Osteocyte (in vitro differentiated cells): ENCODE measurements at regions not wholly inside any gene's neighbourhood (a gene's known extent, or its start where the extent isn't known, plus 50 kb on each side); places are given as distances from the start of the nearest gene placed in this dataset.

ENCODE experiments used
- DNase-seq: peaks from one replicate; pipeline ENCODE4 v3.0.0; 2021; ENCODE audit warnings: mixed read lengths; ENCODE audit not compliant: unreplicated experiment; ENCODE audit errors: extremely low spot score
- H3K27ac Mint-ChIP-seq: one replicate; pipeline ENCODE4 v1.8.0; 2021; ENCODE audit warnings: mild to moderate bottlenecking, mixed read lengths; ENCODE audit not compliant: unreplicated experiment
- H3K27me3 Mint-ChIP-seq: one replicate; pipeline ENCODE4 v1.8.0; 2021; ENCODE audit warnings: mixed read lengths; ENCODE audit not compliant: unreplicated experiment
- H3K36me3 Mint-ChIP-seq: one replicate; pipeline ENCODE4 v1.8.0; 2021; ENCODE audit warnings: mixed read lengths; ENCODE audit not compliant: unreplicated experiment
- H3K4me1 Mint-ChIP-seq: one replicate; pipeline ENCODE4 v1.8.0; 2021; ENCODE audit warnings: mixed read lengths; ENCODE audit not compliant: unreplicated experiment
- H3K4me3 Mint-ChIP-seq: one replicate; pipeline ENCODE4 v1.8.0; 2021; ENCODE audit warnings: mild to moderate bottlenecking, moderate library complexity, mixed read lengths; ENCODE audit not compliant: unreplicated experiment
- H3K9me3 Mint-ChIP-seq: one replicate; pipeline ENCODE4 v1.8.0; 2021; ENCODE audit warnings: mixed read lengths; ENCODE audit not compliant: unreplicated experiment
- CTCF ChIP-seq: fragments of 200-600 bp; sonication (generic); IDR thresholded peaks from 2 replicates; pipeline ENCODE4 v1.5.0; 2021; ENCODE audit warnings: antibody characterized with exemption, mild to moderate bottlenecking, moderate library complexity

- H3K27ac Mint-ChIP-seq, result peak overlapping the region; percentile 65
- no peak overlapping the region for H3K4me3 Mint-ChIP-seq
- DNase-seq, result no peak
- H3K4me1 Mint-ChIP-seq, result peaks cover 19% of the 10 kb centered on the region
- H3K27me3 Mint-ChIP-seq, result no peaks in the 10 kb centered on the region
- peak; percentile 51 for TF ChIP-seq CTCF
- H3K9me3 Mint-ChIP-seq, result peaks cover 4% of the 10 kb centered on the region
- H3K36me3 Mint-ChIP-seq, result no peaks in the 10 kb centered on the region
Observed at GRCh38 chr13:106033659-106034058, 501.8 kb downstream of the EFNB2 start.

- no peaks in the 10 kb centered on the region for H3K27me3 Mint-ChIP-seq
- H3K4me1 Mint-ChIP-seq, result peaks cover 14% of the 10 kb centered on the region
- DNase-seq, result no peak
- H3K27ac Mint-ChIP-seq, result no peak overlapping the region
- H3K4me3 Mint-ChIP-seq, result no peak overlapping the region
- no peaks in the 10 kb centered on the region for H3K9me3 Mint-ChIP-seq
- H3K36me3 Mint-ChIP-seq, result no peaks in the 10 kb centered on the region
- TF ChIP-seq CTCF, result no peak
Observed at GRCh38 chr13:106032441-106032840, 503.0 kb downstream of the EFNB2 start.

- peaks cover 14% of the 10 kb centered on the region for H3K4me1 Mint-ChIP-seq
- H3K36me3 Mint-ChIP-seq, result no peaks in the 10 kb centered on the region
- no peak overlapping the region for H3K4me3 Mint-ChIP-seq
- no peak for TF ChIP-seq CTCF
- H3K27ac Mint-ChIP-seq, result no peak overlapping the region
- peaks cover 3% of the 10 kb centered on the region for H3K9me3 Mint-ChIP-seq
- DNase-seq, result no peak
- H3K27me3 Mint-ChIP-seq, result no peaks in the 10 kb centered on the region
Observed at GRCh38 chr13:106029676-106030290, 505.7 kb downstream of the EFNB2 start.

GRCh38 chr13:106028911-106029310 is 506.6 kb downstream of the EFNB2 start:
- no peaks in the 10 kb centered on the region for H3K27me3 Mint-ChIP-seq
- H3K27ac Mint-ChIP-seq, result no peak overlapping the region
- H3K9me3 Mint-ChIP-seq, result peaks cover 10% of the 10 kb centered on the region
- peaks cover 11% of the 10 kb centered on the region for H3K4me1 Mint-ChIP-seq
- no peak overlapping the region for H3K4me3 Mint-ChIP-seq
- DNase-seq, result no peak
- H3K36me3 Mint-ChIP-seq, result no peaks in the 10 kb centered on the region
- TF ChIP-seq CTCF, result no peak

- Mint-ChIP-seq H3K4me3 (no peak overlapping the region), H3K27ac (no peak overlapping the region), H3K27me3 (no peaks in the 10 kb centered on the region), H3K4me1 (no peaks in the 10 kb centered on the region), H3K9me3 (peaks cover 3% of the 10 kb centered on the region), H3K36me3 (no peaks in the 10 kb centered on the region)
- TF ChIP-seq CTCF, result no peak
- DNase-seq, result no peak
Observed at GRCh38 chr13:106011600-106011999, 523.9 kb downstream of the EFNB2 start.
